ENCODE measurements at regions not wholly inside any gene's neighbourhood (a gene's known extent, or its start where the extent isn't known, plus 50 kb on each side); places are given as distances from the start of the nearest gene placed in this dataset.

DNA sequence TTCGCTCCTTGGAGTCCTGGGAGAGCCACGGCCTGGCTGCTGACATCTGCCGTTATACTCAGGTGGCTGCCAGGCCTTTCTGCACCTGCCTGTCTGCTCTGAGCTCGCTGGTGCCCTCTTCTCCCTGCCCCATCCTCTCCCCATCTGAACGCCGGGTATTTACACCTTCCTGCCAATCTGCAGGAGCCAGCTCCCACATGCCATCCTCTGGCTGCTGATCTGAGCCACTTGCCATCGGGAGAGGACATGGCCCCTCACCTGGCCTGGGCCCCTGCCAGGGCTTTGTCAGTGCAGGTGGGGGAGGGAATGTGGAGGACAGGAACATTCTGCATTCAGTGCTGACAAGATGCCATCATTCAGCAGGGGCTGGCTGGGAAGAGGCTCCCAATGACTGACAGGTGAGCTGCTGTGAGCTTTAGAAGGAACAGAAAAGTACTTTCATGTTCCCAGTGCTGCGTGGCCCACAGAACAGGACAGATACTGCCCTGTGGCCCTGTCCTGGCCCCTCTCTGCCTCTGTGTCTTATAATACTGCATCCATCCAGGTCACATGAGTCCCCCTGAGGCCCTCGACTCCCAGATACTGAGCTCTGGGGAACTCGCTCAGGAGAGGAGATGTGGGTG lies 96.3 kb upstream of the ZNF469 start:
- ATAC-seq: no peak
- intact Hi-C loops (cut with DNase I): no loop called here
- no peak for DNase-seq (ENCODE audit: low spot score)

DNA sequence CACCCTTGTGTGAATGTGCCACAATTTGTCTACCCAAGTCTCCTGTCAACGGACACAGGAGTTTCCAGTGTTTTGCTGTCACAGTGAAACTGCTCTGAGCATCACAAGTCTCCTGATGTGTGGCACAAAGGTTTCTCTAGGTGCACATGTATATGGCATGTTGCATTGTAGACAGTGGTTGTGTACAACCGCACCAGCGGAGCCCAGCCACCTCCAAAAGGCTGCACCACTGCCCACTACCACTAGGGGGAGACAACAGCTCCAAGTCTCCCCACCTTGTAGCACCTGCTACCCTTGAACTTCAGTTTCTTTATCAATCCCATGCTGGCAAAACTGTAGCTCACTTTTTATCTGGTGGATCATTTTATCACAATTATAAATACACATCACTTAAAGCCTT lies 95.5 kb upstream of the ZNF469 start:
- DNase-seq (ENCODE audit: low spot score): no peak
- ATAC-seq: no peak
- intact Hi-C loops (cut with DNase I): no loop called here

GRCh38 chr16:88288303-88288702 lies 94.5 kb upstream of the ZNF469 start:
- DNase-seq (ENCODE audit: low spot score): no peak
- intact Hi-C loops (cut with DNase I): no loop called here
- ATAC-seq: no peak

DNA sequence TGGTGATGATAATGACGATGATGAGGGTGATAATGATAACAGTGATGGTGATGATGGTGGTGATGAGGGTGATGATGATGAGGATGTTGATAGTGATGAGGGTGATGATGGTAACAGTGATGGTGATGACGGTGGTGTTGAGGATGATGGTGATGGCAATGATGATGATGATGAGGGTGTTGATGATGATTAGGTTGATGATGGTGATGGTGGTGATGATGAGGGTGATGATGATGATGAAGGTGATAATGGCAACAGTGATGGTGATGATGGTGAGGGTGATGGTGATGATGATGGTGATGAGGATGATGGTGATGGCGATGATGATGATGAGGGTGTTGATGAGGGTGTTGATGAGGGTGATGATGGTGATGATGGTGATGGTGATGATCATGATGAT lies 93.8 kb upstream of the ZNF469 start:
- intact Hi-C loops (cut with DNase I): no loop called here
- ATAC-seq (no peak), DNase-seq (ENCODE audit: low spot score) (no peak)

- intact Hi-C loops (cut with DNase I): no loop called here
- ATAC-seq (no peak), DNase-seq (ENCODE audit: low spot score) (no peak)
Measured at GRCh38 chr16:88289561-88289960, 93.2 kb upstream of the ZNF469 start.

- intact Hi-C loops (cut with DNase I): no loop called here
- DNase-seq (ENCODE audit: low spot score) (no peak), ATAC-seq (peak; percentile 28)
Measured at GRCh38 chr16:88289968-88290401, 92.8 kb upstream of the ZNF469 start.

DNA sequence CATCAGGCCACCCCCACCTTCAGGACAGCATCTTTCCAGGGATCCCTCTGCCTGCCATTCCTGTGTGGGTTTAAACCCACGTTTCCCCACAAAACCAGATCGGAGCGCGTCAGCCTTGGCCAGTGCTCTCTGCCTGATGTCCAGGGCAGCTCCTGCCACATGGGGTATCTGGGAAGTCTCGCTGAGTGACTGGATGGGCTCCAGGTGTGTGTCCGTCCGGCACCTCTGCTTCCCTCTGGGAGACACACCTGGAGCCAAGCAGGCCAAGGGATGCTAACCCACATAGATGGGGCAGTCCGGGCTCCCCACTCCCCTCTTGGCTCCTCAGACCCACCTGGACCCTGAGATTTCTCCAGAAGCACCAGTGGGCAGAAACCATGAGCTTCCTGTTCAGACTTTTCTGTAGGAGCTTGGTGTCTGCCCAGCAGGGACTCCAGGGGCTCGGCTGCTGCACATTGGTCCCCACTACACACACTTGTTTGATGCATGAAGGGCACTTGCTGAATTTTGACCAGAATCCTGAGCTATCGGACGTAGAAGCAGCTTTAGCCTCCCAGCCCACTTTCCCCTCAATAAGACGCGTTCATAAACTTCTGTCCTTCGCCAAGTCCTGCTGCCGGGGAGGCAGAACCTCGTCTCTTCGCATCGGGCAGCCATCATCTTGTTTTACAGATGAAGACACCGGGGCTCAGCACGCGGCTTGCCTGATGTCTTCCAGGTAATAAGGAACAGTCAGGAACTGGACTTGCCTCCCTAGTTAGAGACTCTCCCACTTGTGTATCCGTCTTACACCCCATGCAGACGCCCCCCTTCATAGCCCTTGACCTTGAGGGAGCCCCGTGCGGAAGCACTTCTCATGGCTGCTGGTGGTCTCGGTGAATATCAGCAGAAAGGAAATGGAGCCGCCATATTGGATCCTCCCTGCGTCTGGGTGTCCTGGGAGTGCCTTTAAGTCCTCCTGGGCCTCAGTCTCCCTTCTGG lies 91.6 kb upstream of the ZNF469 start:
- DNase-seq (ENCODE audit: low spot score) (no peak), ATAC-seq (no peak)
- intact Hi-C loops (cut with DNase I): no loop called here

DNA sequence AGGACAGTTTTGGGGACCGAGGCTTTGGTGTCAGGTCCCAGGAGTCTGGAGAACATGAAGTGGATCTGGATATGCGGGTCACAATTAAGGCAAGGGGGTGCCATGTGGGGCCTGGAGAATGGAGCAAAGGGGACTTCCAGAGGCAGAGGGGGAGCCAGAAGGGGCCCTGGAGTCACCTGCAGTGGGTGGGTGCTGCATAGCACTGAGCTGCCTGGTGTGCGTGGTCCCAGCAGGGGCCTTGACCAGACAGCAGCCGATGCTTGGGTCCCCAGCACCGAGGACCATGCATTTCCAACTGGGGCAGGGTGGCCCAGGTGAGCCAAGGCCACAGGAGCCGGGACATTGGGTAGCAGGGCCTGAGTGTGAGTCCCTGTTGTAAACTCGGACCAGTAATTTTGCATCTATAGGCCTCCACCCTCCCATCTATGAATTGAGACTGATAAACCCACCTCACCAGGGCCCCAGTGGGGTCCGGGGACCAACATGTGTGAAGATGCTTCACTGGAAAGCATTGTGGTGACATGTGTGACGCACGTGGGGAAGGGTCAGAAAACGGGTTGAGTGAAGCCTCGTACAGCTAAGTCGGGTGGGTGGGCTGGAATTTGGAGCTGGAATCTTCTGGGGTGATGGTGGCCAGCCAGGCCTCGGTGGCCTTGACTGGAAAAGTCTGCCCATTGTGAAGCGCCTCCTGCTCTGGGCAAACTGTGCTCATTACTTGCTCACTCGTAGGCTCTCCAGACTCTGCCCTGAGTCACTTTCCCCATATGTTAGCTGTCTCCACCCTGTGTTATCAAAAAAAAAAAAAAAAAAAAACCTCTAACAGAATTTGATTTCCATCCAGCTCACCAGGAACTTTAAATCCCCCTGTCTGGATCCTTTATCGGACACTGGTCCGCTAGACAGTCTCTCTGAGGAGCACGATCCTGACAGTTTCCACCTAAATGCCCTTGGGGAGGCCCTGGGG lies 90.5 kb upstream of the ZNF469 start:
- DNase-seq (ENCODE audit: low spot score) (no peak), ATAC-seq (no peak)
- intact Hi-C loops (cut with DNase I): no loop called here

GRCh38 chr16:88293097-88293496 lies 89.7 kb upstream of the ZNF469 start:
- ATAC-seq (no peak), DNase-seq (ENCODE audit: low spot score) (no peak)
- intact Hi-C loops (cut with DNase I): no loop called here

DNA sequence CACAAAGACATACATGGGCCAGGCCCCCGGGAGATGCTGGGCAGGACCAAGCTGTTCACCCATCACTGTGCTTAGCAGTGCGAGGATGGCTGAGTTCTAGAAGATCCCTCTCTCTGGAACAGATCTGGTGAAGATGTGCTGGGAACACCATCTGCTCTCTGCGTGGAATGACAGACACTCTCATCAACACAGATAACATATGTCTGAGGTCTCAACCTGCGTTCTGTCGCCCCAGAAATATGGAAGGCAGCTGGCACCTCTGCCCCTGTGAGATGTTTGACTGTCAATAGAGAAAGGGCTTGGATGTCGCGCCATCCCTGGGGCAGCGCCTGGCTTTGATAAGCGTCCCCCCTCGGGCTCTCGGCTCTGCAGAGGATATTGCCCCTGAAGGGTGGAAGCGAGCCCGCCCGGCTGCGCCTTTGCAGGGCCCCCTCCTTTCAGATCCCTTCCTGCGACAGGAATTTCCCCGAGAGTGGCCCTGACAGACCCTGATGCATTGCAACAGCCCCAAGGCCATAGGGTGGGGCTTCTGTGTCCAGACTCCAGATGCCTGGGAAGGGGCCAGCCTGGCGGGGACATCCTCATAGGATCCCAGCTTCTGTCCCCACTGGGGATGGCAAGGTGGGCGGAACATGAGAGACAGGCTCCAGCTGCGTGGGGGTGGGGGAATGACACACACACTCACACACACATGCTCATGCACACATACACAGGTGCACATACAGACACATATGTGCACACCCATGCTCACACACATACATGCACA lies 86.9 kb upstream of the ZNF469 start:
- DNase-seq (ENCODE audit: low spot score) (no peak), ATAC-seq (peak; percentile 12)
- intact Hi-C loops (cut with DNase I): no loop called here

- ATAC-seq: no peak
- DNase-seq (ENCODE audit: low spot score): no peak
- intact Hi-C loops (cut with DNase I): no loop called here
Measured at GRCh38 chr16:88296437-88297177, 86.2 kb upstream of the ZNF469 start.

DNA sequence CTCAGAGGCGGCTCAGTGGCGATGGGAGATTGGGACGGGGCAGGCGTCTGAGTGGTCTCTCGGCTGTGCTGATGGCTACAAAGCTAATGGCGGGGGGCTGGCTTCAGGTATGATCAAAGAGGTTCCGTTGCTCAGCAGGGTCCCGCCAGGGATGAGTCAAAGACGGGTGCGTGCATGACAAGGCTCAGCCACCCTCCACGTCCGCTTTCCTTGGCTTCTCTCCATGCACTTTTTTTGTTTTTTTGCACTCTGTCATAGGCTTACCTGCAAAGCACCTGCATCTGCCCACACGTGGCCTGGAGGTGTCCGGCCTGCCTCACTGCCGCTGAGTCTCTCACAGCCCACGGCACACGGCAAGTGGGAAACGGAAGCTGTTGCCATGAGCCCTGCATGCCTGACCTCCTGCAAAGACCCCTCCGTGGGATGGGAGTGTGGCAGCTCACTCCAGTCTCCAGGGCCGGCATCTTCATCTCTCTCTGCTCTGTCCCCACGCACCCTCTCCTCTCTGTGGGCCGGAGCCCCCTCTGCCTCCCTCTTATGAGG lies 85.5 kb upstream of the ZNF469 start:
- DNase-seq (ENCODE audit: low spot score) (no peak), ATAC-seq (no peak)
- intact Hi-C loops (cut with DNase I): no loop called here

DNA sequence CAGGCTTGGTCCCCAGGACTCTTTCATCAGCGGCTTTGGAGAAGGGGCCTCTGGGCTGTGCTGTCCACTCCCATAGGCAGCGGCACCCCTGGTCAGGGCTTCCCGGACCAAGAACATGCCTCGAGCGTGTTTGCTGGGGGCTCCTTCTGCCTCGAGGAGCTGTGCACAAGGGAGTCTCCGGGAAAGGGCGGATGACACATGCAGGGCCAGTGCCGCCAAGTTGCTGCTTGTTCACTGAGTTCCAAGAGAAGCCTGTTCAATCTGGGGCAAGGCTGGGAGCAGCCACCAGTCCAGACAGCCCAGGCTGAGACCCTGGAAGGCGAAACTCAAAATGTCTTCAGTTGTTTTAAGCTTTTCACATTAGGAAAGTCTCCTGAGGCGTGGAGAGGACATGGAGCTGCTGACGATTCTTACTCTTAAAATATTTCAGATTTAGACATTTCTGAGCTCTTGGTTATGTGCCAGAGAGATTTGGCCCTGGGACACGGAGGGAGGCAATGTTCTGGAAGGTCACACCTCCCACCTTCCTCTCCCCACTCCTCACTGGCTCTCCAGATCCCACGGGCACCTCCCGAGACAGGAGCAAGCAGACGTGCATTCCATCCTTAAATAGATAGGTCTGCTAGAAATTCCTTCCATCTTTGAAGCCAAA lies 84.5 kb upstream of the ZNF469 start:
- no peak for DNase-seq (ENCODE audit: low spot score)
- ATAC-seq: peak; percentile 18
- intact Hi-C loops (cut with DNase I): no loop called here

GRCh38 chr16:88298833-88299745 lies 83.7 kb upstream of the ZNF469 start:
- no peak for ATAC-seq
- no peak for DNase-seq (ENCODE audit: low spot score)
- intact Hi-C loops (cut with DNase I): no loop called here

DNA sequence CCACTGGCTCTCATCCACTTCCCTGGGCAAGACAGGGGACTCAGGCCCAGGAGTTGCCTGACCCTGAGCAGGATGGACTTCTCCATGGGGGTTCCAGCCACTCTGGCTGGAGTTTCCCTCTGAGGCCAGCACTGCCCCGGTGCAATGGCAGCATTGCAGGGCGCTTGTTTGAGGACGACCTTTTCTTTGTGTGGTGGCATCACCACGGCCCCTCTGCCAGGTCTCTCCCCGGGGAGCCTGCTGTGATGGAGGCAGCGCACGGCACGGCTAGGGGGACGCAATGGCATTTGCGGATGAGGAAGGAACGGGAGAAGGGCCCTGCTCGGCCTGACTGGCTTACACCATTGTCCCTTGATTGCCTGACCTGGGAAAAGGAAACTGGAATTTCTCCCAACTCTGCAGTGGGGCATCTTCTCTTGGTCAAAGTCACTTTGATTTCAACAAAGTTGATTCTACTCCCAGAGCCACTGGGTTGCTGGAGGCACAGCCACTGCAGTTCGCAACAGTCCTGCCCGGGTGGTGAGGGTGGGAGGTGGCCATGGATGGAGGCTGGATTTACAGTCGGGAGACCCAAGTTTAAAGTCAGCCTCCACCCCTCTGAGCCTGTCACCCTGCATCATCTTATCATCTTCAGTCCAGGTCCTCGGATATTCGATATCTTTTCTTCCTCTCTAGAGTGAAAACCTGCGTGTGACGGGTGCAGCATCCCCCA lies 82.9 kb upstream of the ZNF469 start:
- ATAC-seq (no peak), DNase-seq (ENCODE audit: low spot score) (no peak)
- intact Hi-C loops (cut with DNase I): no loop called here

DNA sequence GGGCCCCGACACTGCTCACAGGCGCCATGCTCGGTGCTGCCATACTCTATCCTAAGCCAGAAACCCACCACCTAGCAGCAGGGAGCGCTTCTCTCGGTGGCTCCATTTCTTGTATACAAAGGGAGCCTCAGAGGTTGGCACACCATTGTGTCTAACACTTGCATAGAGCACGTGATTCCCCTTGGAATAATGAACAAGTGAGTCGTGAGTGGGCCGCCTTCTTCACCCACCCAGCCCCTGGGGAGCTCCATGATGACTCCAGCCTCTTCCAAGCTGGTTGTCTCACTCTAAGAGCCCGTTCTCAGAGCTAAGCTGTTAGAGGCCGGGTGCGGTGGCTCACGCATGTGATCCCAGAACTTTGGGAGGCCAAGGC lies 82.3 kb upstream of the ZNF469 start:
- DNase-seq (ENCODE audit: low spot score) (no peak), ATAC-seq (no peak)
- intact Hi-C loops (cut with DNase I): no loop called here

Measured in sciatic nerve (tissue), 2 donors.